GM11168 (cell line): ENCODE measurements at regions not wholly inside any gene's neighbourhood (a gene's known extent, or its start where the extent isn't known, plus 50 kb on each side); places are given as distances from the start of the nearest gene placed in this dataset.
"Not testable (repeated sequence)": the region's sequence is repeated elsewhere in the genome, so short reads cannot be mapped to it uniquely, and the experiment has no call there.

ENCODE experiments used
- in situ Hi-C: fragments of 300-500 bp; cut with MboI; formaldehyde crosslinking; loops from one replicate; pipeline ENCODE4 v1.12.0; 2022; ENCODE audit warnings: low sequenced_read_pairs; ENCODE audit not compliant: unreplicated experiment

DNA sequence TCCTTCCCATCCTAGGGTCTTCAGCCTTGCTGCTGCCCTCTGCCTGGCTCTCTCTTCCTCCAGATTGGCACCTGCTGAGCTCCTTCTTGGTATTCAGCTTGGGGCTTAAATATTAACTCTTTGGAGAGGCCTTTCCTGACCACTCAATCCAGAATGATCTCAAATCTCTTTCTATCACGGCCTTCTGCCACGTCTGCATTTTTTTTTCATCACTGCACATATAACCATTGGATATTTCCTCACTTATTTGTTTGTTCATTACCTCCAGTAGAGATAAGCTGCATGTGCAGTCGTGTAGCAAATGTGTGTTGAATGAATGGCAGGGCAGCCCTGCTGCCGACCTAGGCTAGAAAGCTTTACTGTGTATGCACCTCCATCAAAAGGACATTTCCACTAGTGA is 51.6 kb upstream of the MPP7 start:
- in situ Hi-C loops, result no loop called here

DNA sequence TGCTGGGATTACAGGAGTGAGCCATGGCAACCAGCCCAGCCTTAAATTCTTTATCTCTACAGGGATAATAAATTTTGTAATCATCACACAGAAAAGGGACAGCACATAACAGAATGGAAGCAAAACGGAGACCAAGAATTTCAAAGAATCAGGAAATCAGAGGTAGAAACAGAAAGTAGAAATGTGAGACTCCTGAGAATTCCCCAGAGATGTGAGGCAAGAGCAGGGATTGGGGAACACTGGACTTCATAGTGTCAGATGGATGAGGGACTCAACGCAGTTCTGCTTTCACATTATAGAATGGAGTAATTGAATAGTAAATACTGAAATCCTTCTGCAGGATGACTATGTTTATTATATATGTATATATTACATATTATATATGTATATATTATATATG is 52.5 kb upstream of the MPP7 start:
- in situ Hi-C loops, result no loop called here

DNA sequence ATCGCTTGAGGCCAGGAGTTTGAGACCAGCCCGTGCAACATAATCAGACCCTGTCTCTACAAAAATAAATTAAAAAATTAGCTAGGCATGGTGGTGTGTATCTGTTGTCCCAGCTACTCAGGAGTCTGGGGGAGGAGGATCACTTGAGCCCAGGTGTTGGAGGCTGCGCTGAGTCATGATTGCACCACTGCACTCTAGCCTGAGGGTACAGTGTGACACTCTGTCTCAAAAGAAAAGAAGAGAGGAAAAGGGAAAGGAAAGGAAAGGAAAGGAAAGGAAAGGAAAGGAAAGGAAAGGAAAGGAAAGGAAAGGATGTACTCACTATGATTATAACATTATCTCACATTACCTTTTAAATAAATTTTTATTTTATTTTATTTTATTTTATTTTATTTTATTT is 56.5 kb upstream of the MPP7 start:
- in situ Hi-C loops, result no loop called here

DNA sequence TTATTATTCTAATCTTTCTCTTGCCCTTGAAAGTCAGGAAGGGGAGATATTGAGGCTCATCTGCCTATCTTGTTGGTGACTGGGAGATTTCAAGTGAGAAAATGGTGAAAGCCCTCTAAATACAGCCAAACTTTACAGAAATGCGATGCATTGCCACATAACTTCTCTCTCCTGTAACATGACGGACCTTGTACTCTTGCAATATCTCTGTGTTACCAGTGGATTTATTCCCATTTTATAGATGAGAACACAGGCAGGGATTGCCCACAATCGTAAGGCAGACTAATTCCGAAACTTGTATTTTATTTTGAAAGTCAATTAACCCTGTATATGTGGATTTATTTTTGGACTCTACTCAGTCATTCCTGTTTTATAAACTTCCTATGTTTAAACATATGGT is 57.3 kb upstream of the MPP7 start:
- in situ Hi-C loops, result no loop called here

DNA sequence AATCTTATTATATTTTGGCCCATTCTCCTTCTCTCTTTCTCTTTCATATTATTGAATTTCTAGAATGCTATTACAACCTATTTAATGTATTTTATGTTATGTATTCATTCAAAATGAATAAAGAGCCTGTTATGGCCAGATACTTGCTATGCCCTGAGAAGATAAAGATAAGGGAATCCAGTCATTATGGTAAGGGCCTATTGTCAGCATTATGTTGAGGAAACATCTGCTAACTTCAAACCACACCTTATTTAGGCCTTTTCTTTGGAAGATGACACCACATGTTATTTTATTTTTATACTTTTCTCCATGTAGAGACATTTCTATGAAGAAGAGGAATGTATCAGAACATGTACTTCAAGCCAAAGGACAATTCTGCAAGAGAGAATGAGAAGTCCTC is 60.5 kb upstream of the MPP7 start:
- in situ Hi-C loops, result no loop called here

DNA sequence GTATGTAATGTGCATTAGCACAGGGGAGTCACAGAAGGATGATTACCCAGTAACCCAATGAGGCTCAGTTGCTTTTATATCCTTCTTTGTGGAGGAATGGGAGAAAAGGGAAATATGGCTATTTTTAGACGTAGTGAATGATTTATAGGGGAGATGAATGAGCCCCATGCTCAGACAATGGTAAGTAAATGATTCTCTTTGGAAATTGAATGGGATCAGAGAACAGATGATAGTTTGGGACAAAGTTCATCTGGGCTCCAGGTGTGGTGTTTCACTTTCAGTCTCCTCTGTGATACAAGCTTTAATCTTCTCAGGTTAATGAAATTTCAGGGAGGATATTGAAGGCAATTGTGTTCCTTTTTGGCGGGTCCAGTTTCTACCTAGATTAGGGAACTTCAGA is 63.0 kb upstream of the MPP7 start:
- in situ Hi-C loops, result no loop called here

DNA sequence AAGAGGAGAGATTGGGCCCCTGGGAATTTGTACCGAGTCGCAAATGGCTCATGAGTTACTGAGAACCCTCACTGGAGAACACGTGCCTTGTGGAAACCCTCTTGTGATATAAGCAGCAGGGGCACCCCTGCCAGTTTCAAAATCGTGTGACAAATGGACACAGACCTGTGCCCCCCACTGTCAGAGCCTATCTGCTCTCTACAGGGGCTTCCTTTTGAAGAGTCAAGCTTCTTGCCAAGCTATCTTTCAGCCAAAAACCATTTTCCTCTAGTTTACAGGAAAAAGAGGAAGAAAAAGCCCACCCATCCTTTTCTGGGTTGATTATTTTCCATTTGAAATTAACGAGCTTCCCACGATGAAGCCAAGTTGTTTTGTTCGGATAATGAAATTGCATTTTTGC is 64.1 kb upstream of the MPP7 start:
- in situ Hi-C loops, result no loop called here

DNA sequence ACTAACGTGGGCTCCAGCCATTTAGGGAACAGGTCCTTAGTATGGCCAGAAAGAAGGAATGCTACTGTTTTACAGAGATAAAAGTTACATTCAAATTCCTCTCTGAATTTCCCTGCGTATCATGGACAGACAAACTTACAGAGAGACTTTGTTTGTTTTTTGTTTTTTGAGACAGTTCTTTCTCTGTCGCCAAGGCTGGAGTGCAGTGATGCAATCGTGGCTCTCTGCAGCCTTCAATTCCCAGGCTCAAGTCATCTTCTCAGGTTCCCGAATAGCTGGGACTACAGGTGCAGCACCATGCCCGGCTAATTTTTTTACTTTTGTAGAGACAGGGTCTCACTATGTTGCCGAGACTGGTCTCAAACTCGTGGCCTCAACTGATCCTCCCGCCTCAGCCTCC is 64.5 kb upstream of the MPP7 start:
- in situ Hi-C loops, result no loop called here

DNA sequence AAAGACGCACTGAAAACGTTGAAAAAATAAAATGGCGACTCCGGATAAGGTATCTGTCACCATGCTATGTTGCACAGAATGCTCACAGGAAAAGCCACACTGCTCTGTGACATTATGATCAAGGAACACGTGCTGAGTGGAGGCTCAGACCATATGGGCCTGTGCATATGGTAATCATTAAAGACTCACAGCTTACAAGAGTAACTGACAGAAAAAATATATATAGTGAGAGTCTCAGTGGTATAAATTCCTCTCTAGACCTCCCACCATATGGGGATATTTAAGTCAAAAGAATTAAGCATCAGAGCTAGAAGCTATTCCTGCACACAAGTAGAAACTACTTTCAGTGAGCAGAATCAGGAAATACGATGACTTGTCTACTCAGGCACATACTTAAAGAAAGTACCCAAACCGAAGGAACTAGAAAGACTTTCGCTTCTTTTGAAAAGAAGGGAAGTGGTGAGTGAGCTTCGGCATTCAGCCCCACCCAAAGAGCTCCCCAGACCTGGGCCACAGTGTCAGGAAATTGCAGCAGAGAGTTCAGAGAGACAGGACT is 65.1 kb upstream of the MPP7 start:
- in situ Hi-C loops, result no loop called here

DNA sequence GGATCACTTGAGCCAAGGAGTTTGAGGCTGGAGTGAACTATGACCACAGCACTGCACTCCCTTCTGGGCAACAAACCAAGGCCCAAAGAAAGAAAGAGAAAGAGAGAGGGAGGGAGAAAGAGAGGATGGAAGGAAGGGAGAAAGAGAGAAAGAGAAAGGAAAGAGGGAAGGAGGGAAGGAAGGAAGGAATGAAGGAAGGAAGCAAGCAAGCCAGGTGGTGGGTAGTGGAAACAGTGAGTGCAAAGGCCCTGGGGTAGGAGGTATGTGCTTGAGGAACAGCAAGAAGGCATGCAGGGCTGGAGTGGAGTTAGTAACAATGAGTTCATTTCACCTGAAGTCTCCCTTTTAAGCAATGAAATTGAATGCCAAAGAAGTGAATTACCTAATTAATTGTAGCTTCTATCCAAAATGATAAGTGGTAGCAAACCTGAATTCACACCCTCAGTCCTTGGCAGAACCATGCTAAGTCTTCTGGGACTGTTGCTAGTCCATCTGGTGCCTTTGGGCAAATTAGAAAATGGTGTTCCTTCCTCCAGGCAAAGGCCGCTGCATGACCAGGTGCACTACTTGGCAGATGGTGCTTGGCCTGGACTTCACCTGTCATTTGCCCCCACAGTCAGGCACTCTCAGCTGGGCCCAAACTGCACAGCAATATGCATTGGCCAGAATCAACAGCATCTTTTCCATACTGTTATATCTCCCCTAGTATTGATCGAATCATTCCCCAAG is 67.4 kb upstream of the MPP7 start:
- in situ Hi-C loops, result no loop called here

DNA sequence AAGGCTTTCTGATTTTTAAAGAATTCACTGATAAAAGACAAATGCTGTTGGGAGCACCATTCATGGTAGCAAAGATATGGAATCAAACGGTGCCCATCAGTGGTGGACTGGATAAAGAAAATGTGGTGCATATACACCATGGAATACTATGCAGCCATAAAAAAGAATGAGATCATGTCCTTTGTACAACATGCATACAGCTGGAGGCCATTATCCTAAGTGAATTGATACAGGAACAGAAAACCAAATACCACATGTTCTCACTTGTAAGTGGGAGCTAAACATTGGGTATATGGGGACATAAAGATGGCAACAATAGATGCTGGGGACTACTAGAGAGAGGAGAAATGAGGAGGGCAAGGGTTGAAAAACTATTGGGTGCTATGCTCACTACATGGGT is 68.8 kb upstream of the MPP7 start:
- in situ Hi-C loops, result not testable (repeated sequence)

DNA sequence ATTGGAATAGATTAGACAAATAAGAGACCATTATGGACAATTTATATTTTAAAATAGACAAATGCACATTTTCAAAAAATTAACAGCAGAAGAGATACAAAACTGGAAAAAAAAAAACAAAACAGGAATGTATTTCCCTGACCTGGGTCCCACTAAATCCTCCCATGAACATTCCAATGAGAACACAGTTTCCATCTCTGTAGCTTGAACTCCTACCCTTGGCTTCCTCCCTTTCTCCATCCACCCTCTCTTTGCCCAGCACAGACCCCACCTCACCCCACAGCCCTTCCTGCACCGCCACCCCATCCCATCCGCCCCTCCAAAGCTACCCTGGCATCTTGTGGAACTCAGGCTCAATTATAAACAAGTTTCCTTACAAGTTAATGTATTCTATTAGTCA is 71.2 kb upstream of the MPP7 start:
- in situ Hi-C loops, result no loop called here

DNA sequence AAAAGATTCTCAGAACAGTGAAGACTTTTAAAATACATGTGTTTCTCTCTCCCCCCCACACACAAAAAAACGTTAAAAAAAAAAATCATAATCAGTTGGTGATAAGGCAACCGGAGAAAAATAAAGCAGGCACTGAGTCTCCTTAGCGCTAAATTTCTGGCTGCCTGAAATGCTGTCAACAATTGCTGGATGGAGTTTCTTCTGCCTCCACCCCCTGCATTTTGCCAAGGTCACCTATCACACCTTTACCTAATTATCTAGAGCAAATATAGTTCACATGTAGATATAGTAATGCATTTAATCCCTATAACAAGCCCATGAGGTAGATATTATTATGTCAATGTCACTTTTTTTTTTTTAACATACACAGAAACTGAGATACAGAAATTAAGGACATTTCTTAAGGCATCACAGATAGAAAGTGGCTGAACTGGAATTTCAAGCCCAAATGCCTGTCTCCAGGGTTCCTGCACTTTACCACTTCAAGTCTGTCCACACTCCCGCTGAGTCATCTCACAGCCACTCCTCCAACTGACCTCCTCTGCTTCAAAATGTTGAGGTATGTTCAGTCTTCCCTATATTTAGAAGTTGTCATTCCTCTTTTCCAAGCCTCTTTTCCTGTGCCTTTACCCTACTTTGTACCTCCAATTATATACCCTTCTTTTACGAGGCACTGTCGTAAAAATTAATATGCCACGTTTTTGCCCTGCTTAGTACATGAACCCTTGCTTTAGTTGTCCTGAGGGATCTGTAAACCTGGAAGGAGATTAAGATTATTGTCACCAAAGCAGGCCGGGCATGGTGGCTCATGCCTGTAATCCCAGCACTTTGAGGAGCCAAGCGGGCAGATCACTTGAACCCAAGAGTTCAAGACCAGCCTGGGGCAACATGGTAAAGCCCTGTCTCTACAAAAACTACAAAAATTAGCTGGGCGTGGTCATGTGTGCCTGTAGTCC is 72.8 kb upstream of the MPP7 start:
- in situ Hi-C loops, result no loop called here

DNA sequence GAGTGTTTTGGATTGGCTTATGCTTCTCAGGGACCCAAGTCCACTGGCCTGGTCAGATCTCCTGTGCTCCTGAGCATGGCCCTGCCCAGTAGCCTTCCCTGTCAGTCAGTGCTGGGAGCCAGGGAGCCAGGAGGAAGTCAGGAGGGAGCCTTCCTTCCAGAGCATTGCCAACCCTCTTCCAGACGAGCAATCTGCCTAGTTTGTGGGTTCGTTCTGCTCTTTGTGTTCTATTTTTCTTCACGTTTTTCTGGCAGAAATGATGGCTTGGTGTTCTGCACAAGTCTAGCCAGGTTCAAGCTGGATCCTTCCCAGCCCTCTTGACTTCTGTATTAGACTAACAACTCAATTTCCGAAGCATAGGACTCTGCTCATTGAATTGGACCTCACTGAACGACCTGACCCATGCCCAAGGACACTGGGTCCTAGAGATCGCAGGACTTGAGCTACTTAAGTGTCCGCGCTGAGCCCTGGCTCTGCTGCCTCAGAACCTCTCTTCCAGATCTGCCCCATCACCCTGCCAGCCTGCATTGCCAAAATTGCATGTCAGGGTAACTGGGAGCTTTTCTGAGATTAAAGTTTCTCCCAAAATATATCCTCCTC is 76.2 kb upstream of the MPP7 start:
- in situ Hi-C loops, result no loop called here

DNA sequence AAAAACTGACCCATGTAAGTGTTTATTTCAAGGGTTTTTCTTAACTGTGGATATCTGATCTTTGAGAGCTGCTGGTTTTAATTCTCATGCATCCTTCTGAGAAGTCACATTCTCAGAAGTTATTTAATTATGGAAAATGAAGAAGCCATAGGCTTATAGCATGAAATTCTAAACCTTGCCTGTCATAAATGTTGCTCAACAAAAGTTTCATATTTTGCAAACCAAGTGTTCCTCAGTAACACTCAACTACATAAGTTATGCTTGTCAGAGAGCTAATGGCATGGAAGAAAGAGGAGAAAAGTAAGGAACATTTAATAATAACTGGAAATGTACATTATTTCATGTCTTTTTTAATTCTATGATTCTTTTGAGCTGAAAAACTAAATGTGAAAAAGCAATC is 78.6 kb upstream of the MPP7 start:
- in situ Hi-C loops, result loop anchor here (10.0 kb wide), 1 partner anchor 127 kb away; no protein-coding TSS in a partner anchor

DNA sequence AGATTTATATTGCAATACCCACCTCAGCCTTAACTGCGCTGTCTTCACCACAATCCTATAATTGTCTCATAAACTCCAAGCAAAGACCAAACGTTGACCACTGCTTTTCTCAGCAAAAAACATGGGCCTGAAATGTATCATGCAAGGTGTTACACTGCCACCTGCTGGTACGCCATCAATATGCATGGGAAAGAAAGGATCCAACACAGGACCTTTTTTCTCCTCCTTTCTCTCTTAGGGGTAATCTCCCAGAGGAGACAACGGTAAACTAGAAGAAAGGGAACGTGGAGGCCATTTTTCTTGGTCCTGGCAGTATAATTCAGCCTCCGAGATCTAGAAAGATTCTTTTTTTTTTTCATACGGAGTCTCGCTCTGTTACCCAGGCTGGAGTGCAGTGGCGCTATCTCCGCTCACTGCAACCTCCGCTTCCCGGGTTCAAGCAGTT is 79.1 kb upstream of the MPP7 start:
- in situ Hi-C loops, result loop anchor here (10.0 kb wide), 1 partner anchor 127 kb away; no protein-coding TSS in a partner anchor

DNA sequence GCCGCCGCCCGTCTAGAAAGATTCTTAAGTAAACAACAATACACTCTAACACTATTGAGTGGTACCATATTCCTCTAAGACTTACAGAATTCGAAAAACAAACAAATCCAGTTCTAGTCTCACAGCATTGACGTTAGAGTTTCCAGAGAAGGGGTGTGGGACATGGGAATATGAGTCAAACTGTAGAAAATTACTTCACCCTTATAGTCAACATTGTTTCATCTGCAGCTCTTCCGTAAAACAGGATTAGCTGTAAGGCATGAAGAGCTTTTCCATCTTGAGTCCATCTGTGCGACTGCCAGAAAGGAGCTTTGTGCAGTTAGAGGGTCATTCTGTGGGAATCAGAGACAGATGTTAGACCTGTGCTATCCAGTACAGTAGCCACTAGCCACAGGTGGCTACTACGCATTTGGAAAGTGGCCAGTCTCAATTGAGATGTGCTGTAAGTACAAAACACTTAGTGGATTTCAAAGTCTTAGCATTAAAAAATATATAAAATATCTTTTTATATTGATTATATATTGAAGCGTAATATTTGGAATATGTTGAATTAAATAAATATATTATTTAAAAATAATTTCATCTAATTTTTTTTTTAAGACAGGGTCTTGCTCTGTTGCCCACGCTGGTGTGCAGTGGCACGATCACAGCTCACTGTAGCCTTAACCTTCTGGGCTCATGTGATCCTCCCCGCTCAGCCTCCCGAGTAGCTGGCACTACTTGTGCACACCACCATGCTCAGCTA is 79.8 kb upstream of the MPP7 start:
- in situ Hi-C loops, result loop anchor here (10.0 kb wide), 1 partner anchor 128 kb away; no protein-coding TSS in a partner anchor

DNA sequence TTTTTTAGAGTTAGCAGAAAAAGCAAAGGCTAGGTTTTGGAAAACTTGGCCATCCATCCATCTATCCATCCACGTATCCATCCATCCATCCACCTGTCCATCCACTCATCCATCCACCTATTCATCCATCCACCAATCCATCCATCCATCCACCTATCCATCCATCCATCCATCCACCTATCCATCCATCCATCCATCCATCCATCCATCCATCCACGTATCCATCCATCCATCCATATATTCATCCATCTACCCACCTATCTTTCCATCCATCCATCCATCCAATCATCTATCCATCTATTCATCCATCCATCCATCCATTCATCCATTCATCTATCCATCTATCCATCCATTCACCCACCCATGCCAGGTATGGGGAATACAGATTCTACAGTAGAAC is 81.7 kb upstream of the MPP7 start:
- in situ Hi-C loops, result loop anchor here (10.0 kb wide), 1 partner anchor 130 kb away; no protein-coding TSS in a partner anchor

DNA sequence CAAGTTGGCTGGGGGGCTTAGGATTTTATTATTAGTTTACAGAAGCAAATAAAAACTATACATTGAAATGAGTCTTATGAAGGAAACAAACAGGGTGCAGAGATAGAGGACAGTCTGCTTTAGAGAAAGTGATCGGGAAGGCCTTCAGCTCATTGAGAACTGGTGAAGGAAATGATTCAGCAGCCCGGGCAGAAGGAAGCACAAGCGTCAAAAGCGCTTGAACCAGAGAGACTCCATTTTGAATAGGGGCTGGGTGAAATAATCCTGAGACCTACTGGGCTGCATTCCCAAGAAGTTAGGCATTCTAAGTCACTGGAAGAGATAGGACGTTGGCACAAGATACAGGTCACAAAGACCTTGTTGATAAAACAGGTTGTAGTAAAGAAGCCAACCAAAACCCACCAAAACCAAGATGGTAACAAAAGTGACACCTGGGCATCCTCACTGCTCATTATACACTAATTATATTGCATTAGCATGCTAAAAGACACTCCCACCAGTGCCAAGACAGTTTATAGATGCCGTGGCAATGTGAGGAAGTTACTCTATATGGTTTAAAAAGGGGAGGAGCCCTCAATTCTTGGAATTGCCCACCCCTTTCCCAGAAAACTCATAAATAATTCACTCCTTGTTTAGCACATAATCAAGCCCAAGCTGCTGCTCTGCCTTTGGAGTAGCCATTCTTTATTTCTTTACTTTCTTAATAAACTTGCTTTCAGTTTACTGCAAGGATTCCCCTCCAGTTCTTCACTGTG is 83.1 kb upstream of the MPP7 start:
- in situ Hi-C loops, result loop anchor here (10.0 kb wide), 1 partner anchor 131 kb away; no protein-coding TSS in a partner anchor
